Naive thymus-derived CD8-positive, alpha-beta T cell (primary cell): ENCODE measurements at regions not wholly inside any gene's neighbourhood (a gene's known extent, or its start where the extent isn't known, plus 50 kb on each side); places are given as distances from the start of the nearest gene placed in this dataset.

Experiments
- ATAC-seq, 2 donors: fragments of 150-1000 bp; cut with Tn5 transposase in 1 of 2; sonication (Bioruptor Pico), chemical (Tn5 transposase) in 1 of 2; 1 replicate in 1 of 2; 2 replicates in 1 of 2; pipeline ENCODE4 v1.10.0; 2021; ENCODE audit warnings: mild to moderate bottlenecking in 2 of 2, moderate library complexity in 2 of 2
- POLR2A ChIA-PET: fragments of 350-600 bp; sonication (Branson Sonifier 250); formaldehyde crosslinking; loops from one replicate; lab custom pipeline; 2021; ENCODE audit warnings: antibody characterized with exemption; lab: Charles Lee
- DNase-seq, 10 donors: peaks; one replicate each; pipeline versions ENCODE4 v3.0.0 to v3.0.0-alpha.2; 2020 to 2022
- H3K27ac Mint-ChIP-seq, 10 donors: one replicate each; pipeline ENCODE4 v1.8.0; 2020 to 2022; ENCODE audit warnings: mild to moderate bottlenecking in 10 of 10, mixed read lengths in 10 of 10, moderate library complexity in 4 of 10, inconsistent platforms in 1 of 10
- H3K27me3 Mint-ChIP-seq, 5 donors: one replicate each; pipeline ENCODE4 v1.8.0; 2021 to 2022; ENCODE audit warnings: mixed read lengths in 5 of 5
- H3K36me3 Mint-ChIP-seq, 3 donors: one replicate each; pipeline ENCODE4 v1.8.0; 2020 to 2022; ENCODE audit warnings: mixed read lengths in 3 of 3, mild to moderate bottlenecking in 2 of 3, inconsistent platforms in 1 of 3
- H3K4me1 Mint-ChIP-seq, 4 donors: one replicate each; pipeline ENCODE4 v1.8.0; 2021 to 2022; ENCODE audit warnings: mixed read lengths in 4 of 4
- H3K4me3 Mint-ChIP-seq, 10 donors: one replicate each; pipeline ENCODE4 v1.8.0; 2020 to 2022; ENCODE audit warnings: mild to moderate bottlenecking in 10 of 10, mixed read lengths in 10 of 10, moderate library complexity in 6 of 10, inconsistent platforms in 1 of 10
- H3K9me3 Mint-ChIP-seq, 9 donors: one replicate each; pipeline ENCODE4 v1.8.0; 2020 to 2022; ENCODE audit warnings: mixed read lengths in 9 of 9, mild to moderate bottlenecking in 3 of 9, inconsistent platforms in 1 of 9, moderate library complexity in 1 of 9

- H3K36me3 Mint-ChIP-seq: no peaks in the 10 kb centered on the region
Measured at GRCh38 chr13:111883571-111884343, 183.2 kb upstream of the SOX1 start.

GRCh38 chr13:111886217-111886945 lies 180.6 kb upstream of the SOX1 start:
- Mint-ChIP-seq H3K27ac (no peak overlapping the region), H3K36me3 (peaks cover 0 to 13% (median 0%) of the 10 kb centered on the region in 3 donors), H3K27me3 (peaks cover 7 to 40% (median 15%) of the 10 kb centered on the region in 5 donors), H3K9me3 (peaks cover 0 to 18% (median 9%) of the 10 kb centered on the region in 9 donors), H3K4me1 (no peaks in the 10 kb centered on the region), H3K4me3 (no peak overlapping the region)
- POLR2A ChIA-PET: no interaction called here
- no peak for ATAC-seq
- DNase-seq: no peak

More at GRCh38 chr13:111883571-111884343, 183.2 kb upstream of the SOX1 start:
- peaks cover 0 to 19% (median 3%) of the 10 kb centered on the region in 5 donors for H3K27me3 Mint-ChIP-seq
- no peaks in the 10 kb centered on the region for H3K4me1 Mint-ChIP-seq
- no peak for ATAC-seq
- peaks cover 0 to 10% (median 2%) of the 10 kb centered on the region in 9 donors for H3K9me3 Mint-ChIP-seq
- no peak overlapping the region for H3K4me3 Mint-ChIP-seq
- H3K27ac Mint-ChIP-seq: no peak overlapping the region
- no peak for DNase-seq
- POLR2A ChIA-PET: no interaction called here

- peaks cover 0 to 24% (median 0%) of the 10 kb centered on the region in 3 donors for H3K36me3 Mint-ChIP-seq
- no peak for ATAC-seq
- no peak for DNase-seq
- H3K27me3 Mint-ChIP-seq: peaks cover 24 to 91% (median 51%) of the 10 kb centered on the region in 5 donors
- POLR2A ChIA-PET: interaction anchor here (0.5 kb wide), 1 partner anchor 291 kb away, joined by 3 read pairs; no protein-coding TSS in a partner anchor
- H3K27ac Mint-ChIP-seq: no peak overlapping the region
- H3K9me3 Mint-ChIP-seq: peaks cover 0 to 36% (median 11%) of the 10 kb centered on the region in 9 donors
- H3K4me3 Mint-ChIP-seq: peak overlapping the region in 1 of 10 donors; percentile 30
- H3K4me1 Mint-ChIP-seq: no peaks in the 10 kb centered on the region
Measured at GRCh38 chr13:111893071-111893606, 173.8 kb upstream of the SOX1 start.

- no peak for DNase-seq
Measured at GRCh38 chr13:111893607-111894443, 173.1 kb upstream of the SOX1 start.

GRCh38 chr13:111895896-111896821 lies 170.8 kb upstream of the SOX1 start:
- POLR2A ChIA-PET: no interaction called here
- H3K4me1 Mint-ChIP-seq: no peaks in the 10 kb centered on the region
- no peak for DNase-seq

More at GRCh38 chr13:111893607-111894443, 173.1 kb upstream of the SOX1 start:
- H3K27ac Mint-ChIP-seq: no peak overlapping the region
- POLR2A ChIA-PET: no interaction called here
- peaks cover 24 to 89% (median 51%) of the 10 kb centered on the region in 5 donors for H3K27me3 Mint-ChIP-seq
- no peak for ATAC-seq
- H3K9me3 Mint-ChIP-seq: peaks cover 0 to 36% (median 11%) of the 10 kb centered on the region in 9 donors
- no peak overlapping the region for H3K4me3 Mint-ChIP-seq
- H3K4me1 Mint-ChIP-seq: no peaks in the 10 kb centered on the region
- peaks cover 0 to 24% (median 0%) of the 10 kb centered on the region in 3 donors for H3K36me3 Mint-ChIP-seq

GRCh38 chr13:111897178-111897845 lies 169.6 kb upstream of the SOX1 start:
- Mint-ChIP-seq H3K27ac (no peak overlapping the region), H3K4me3 (no peak overlapping the region), H3K27me3 (peaks cover 11 to 54% (median 44%) of the 10 kb centered on the region in 5 donors), H3K4me1 (no peaks in the 10 kb centered on the region), H3K9me3 (peaks cover 0 to 15% (median 2%) of the 10 kb centered on the region in 9 donors), H3K36me3 (peaks cover 0 to 5% (median 0%) of the 10 kb centered on the region in 3 donors)
- POLR2A ChIA-PET: no interaction called here
- ATAC-seq (no peak), DNase-seq (no peak)

More at GRCh38 chr13:111895896-111896821, 170.8 kb upstream of the SOX1 start:
- Mint-ChIP-seq H3K9me3 (peaks cover 0 to 24% (median 6%) of the 10 kb centered on the region in 9 donors), H3K27me3 (peaks cover 14 to 65% (median 47%) of the 10 kb centered on the region in 5 donors), H3K27ac (no peak overlapping the region), H3K4me3 (no peak overlapping the region), H3K36me3 (peaks cover 0 to 14% (median 0%) of the 10 kb centered on the region in 3 donors)
- ATAC-seq: no peak

- Mint-ChIP-seq H3K27ac (no peak overlapping the region), H3K9me3 (peaks cover 0 to 10% (median 0%) of the 10 kb centered on the region in 9 donors), H3K27me3 (peaks cover 7 to 49% (median 39%) of the 10 kb centered on the region in 5 donors), H3K4me1 (no peaks in the 10 kb centered on the region), H3K4me3 (no peak overlapping the region), H3K36me3 (no peaks in the 10 kb centered on the region)
- ATAC-seq (no peak), DNase-seq (no peak)
- POLR2A ChIA-PET: no interaction called here
Measured at GRCh38 chr13:111897846-111898215, 169.1 kb upstream of the SOX1 start.

GRCh38 chr13:111898956-111899713 lies 167.8 kb upstream of the SOX1 start:
- no peak for DNase-seq
- Mint-ChIP-seq H3K4me3 (no peak overlapping the region), H3K9me3 (peaks cover 0 to 10% (median 0%) of the 10 kb centered on the region in 9 donors), H3K27ac (peak overlapping the region in 1 of 10 donors; percentile 7), H3K36me3 (no peaks in the 10 kb centered on the region), H3K27me3 (peaks cover 7 to 36% (median 27%) of the 10 kb centered on the region in 5 donors), H3K4me1 (no peaks in the 10 kb centered on the region)
- POLR2A ChIA-PET: no interaction called here
- no peak for ATAC-seq

GRCh38 chr13:111899714-111900389 lies 167.1 kb upstream of the SOX1 start:
- no peak for DNase-seq
- no peak overlapping the region for H3K4me3 Mint-ChIP-seq
- H3K4me1 Mint-ChIP-seq: no peaks in the 10 kb centered on the region
- H3K27ac Mint-ChIP-seq: peak overlapping the region in 1 of 10 donors; percentile 7
- ATAC-seq: no peak
- H3K9me3 Mint-ChIP-seq: peaks cover 0 to 8% (median 0%) of the 10 kb centered on the region in 9 donors
- peaks cover 2 to 29% (median 20%) of the 10 kb centered on the region in 5 donors for H3K27me3 Mint-ChIP-seq
- H3K36me3 Mint-ChIP-seq: no peaks in the 10 kb centered on the region
- POLR2A ChIA-PET: no interaction called here
